ENCODE measurements at regions not wholly inside any gene's neighbourhood (a gene's known extent, or its start where the extent isn't known, plus 50 kb on each side); places are given as distances from the start of the nearest gene placed in this dataset.
A peak's percentile ranks its signal among the peaks of the same experiment; 100 is the strongest.

GRCh38 chr22:48647606-48648515 is 1179.8 kb downstream of the BRD1 start:
- Mint-ChIP-seq H3K9me3 (no peaks in the 10 kb centered on the region), H3K4me3 (no peak overlapping the region), H3K27me3 (ENCODE audit: low read depth) (no peaks in the 10 kb centered on the region), H3K27ac (no peak overlapping the region), H3K36me3 (ENCODE audit: insufficient read depth in 2 of 2) (no peaks in the 10 kb centered on the region), H3K4me1 (ENCODE audit: low read depth) (peaks cover 6% of the 10 kb centered on the region)
- ATAC-seq (replicated peaks in 1 of 2): no peak
- no peak for DNase-seq

- ATAC-seq (replicated peaks in 1 of 2) (no peak), DNase-seq (no peak)
- Mint-ChIP-seq H3K9me3 (no peaks in the 10 kb centered on the region), H3K4me3 (no peak overlapping the region), H3K4me1 (ENCODE audit: low read depth) (peaks cover 6% of the 10 kb centered on the region), H3K27ac (no peak overlapping the region), H3K36me3 (ENCODE audit: insufficient read depth in 2 of 2) (no peaks in the 10 kb centered on the region), H3K27me3 (ENCODE audit: low read depth) (no peaks in the 10 kb centered on the region)
Measured at GRCh38 chr22:48647051-48647450, 1180.6 kb downstream of the BRD1 start.

GRCh38 chr22:48646216-48646925 is 1181.3 kb downstream of the BRD1 start:
- no peak for ATAC-seq (replicated peaks in 1 of 2)
- peaks cover 6% of the 10 kb centered on the region for H3K4me1 Mint-ChIP-seq (ENCODE audit: low read depth)
- no peak overlapping the region for H3K4me3 Mint-ChIP-seq
- no peak overlapping the region for H3K27ac Mint-ChIP-seq
- no peaks in the 10 kb centered on the region for H3K36me3 Mint-ChIP-seq (ENCODE audit: insufficient read depth in 2 of 2)
- no peak for DNase-seq
- no peaks in the 10 kb centered on the region for H3K9me3 Mint-ChIP-seq
- H3K27me3 Mint-ChIP-seq (ENCODE audit: low read depth): no peaks in the 10 kb centered on the region

GRCh38 chr22:48645766-48646165 is 1181.9 kb downstream of the BRD1 start:
- no peaks in the 10 kb centered on the region for H3K27me3 Mint-ChIP-seq (ENCODE audit: low read depth)
- no peaks in the 10 kb centered on the region for H3K36me3 Mint-ChIP-seq (ENCODE audit: insufficient read depth in 2 of 2)
- H3K27ac Mint-ChIP-seq: no peak overlapping the region
- ATAC-seq (replicated peaks in 1 of 2) (no peak), DNase-seq (no peak)
- H3K9me3 Mint-ChIP-seq: no peaks in the 10 kb centered on the region
- H3K4me1 Mint-ChIP-seq (ENCODE audit: low read depth): peaks cover 6% of the 10 kb centered on the region
- no peak overlapping the region for H3K4me3 Mint-ChIP-seq

GRCh38 chr22:48644997-48645396 is 1182.7 kb downstream of the BRD1 start:
- Mint-ChIP-seq H3K36me3 (ENCODE audit: insufficient read depth in 2 of 2) (no peaks in the 10 kb centered on the region), H3K4me3 (no peak overlapping the region), H3K27me3 (ENCODE audit: low read depth) (no peaks in the 10 kb centered on the region), H3K4me1 (ENCODE audit: low read depth) (peaks cover 6% of the 10 kb centered on the region), H3K27ac (no peak overlapping the region), H3K9me3 (no peaks in the 10 kb centered on the region)
- DNase-seq (no peak), ATAC-seq (replicated peaks in 1 of 2) (no peak)

- ATAC-seq (replicated peaks in 1 of 2): peak; percentile 43 to 46
- Mint-ChIP-seq H3K27ac (no peak overlapping the region), H3K27me3 (ENCODE audit: low read depth) (no peaks in the 10 kb centered on the region), H3K4me3 (no peak overlapping the region), H3K4me1 (ENCODE audit: low read depth) (peaks cover 6% of the 10 kb centered on the region), H3K36me3 (ENCODE audit: insufficient read depth in 2 of 2) (no peaks in the 10 kb centered on the region), H3K9me3 (no peaks in the 10 kb centered on the region)
- peak; percentile 7 to 8 for DNase-seq
Measured at GRCh38 chr22:48644108-48644507, 1183.6 kb downstream of the BRD1 start.

- no peak overlapping the region for H3K27ac Mint-ChIP-seq
- no peak overlapping the region for H3K4me3 Mint-ChIP-seq
- H3K4me1 Mint-ChIP-seq (ENCODE audit: low read depth): peaks cover 6% of the 10 kb centered on the region
- H3K36me3 Mint-ChIP-seq (ENCODE audit: insufficient read depth in 2 of 2): no peaks in the 10 kb centered on the region
- no peaks in the 10 kb centered on the region for H3K27me3 Mint-ChIP-seq (ENCODE audit: low read depth)
- no peak for DNase-seq
- H3K9me3 Mint-ChIP-seq: no peaks in the 10 kb centered on the region
- ATAC-seq (replicated peaks in 1 of 2): no peak
Measured at GRCh38 chr22:48643066-48643731, 1184.5 kb downstream of the BRD1 start.

GRCh38 chr22:48642550-48642949 is 1185.1 kb downstream of the BRD1 start:
- H3K9me3 Mint-ChIP-seq: no peaks in the 10 kb centered on the region
- DNase-seq (no peak), ATAC-seq (replicated peaks in 1 of 2) (no peak)
- H3K36me3 Mint-ChIP-seq (ENCODE audit: insufficient read depth in 2 of 2): no peaks in the 10 kb centered on the region
- H3K4me3 Mint-ChIP-seq: no peak overlapping the region
- peaks cover 6% of the 10 kb centered on the region for H3K4me1 Mint-ChIP-seq (ENCODE audit: low read depth)
- H3K27ac Mint-ChIP-seq: no peak overlapping the region
- no peaks in the 10 kb centered on the region for H3K27me3 Mint-ChIP-seq (ENCODE audit: low read depth)

- Mint-ChIP-seq H3K4me3 (no peak overlapping the region), H3K9me3 (no peaks in the 10 kb centered on the region), H3K27me3 (ENCODE audit: low read depth) (no peaks in the 10 kb centered on the region), H3K36me3 (ENCODE audit: insufficient read depth in 2 of 2) (no peaks in the 10 kb centered on the region), H3K4me1 (ENCODE audit: low read depth) (peaks cover 6% of the 10 kb centered on the region), H3K27ac (no peak overlapping the region)
- DNase-seq (no peak), ATAC-seq (replicated peaks in 1 of 2) (no peak)
Measured at GRCh38 chr22:48641906-48642475, 1185.7 kb downstream of the BRD1 start.

GRCh38 chr22:48640890-48641841 is 1186.5 kb downstream of the BRD1 start:
- DNase-seq: no peak
- H3K4me3 Mint-ChIP-seq: no peak overlapping the region
- no peak for ATAC-seq (replicated peaks in 1 of 2)

GRCh38 chr22:48639896-48640748 is 1187.6 kb downstream of the BRD1 start:
- Mint-ChIP-seq H3K36me3 (ENCODE audit: insufficient read depth in 2 of 2) (no peaks in the 10 kb centered on the region), H3K27ac (no peak overlapping the region), H3K27me3 (ENCODE audit: low read depth) (no peaks in the 10 kb centered on the region), H3K9me3 (no peaks in the 10 kb centered on the region), H3K4me1 (ENCODE audit: low read depth) (peaks cover 18% of the 10 kb centered on the region), H3K4me3 (no peak overlapping the region)
- DNase-seq: no peak
- ATAC-seq (replicated peaks in 1 of 2): no peak

More at GRCh38 chr22:48640890-48641841, 1186.5 kb downstream of the BRD1 start:
- Mint-ChIP-seq H3K27ac (no peak overlapping the region), H3K36me3 (ENCODE audit: insufficient read depth in 2 of 2) (no peaks in the 10 kb centered on the region), H3K4me1 (ENCODE audit: low read depth) (peaks cover 10% of the 10 kb centered on the region), H3K9me3 (no peaks in the 10 kb centered on the region), H3K27me3 (ENCODE audit: low read depth) (no peaks in the 10 kb centered on the region)
